Fibroblast of skin of left quadriceps (primary cell): ENCODE measurements at regions not wholly inside any gene's neighbourhood (a gene's known extent, or its start where the extent isn't known, plus 50 kb on each side); places are given as distances from the start of the nearest gene placed in this dataset.
A peak's percentile ranks its signal among the peaks of the same experiment; 100 is the strongest.
"Not testable (repeated sequence)": the region's sequence is repeated elsewhere in the genome, so short reads cannot be mapped to it uniquely, and the experiment has no call there.

Source experiments
- DNase-seq, 2 experiments: peaks; one replicate each; pipeline ENCODE4 v3.0.0-alpha.2; 2013; ENCODE audit warnings: low read depth in 2 of 2

DNA sequence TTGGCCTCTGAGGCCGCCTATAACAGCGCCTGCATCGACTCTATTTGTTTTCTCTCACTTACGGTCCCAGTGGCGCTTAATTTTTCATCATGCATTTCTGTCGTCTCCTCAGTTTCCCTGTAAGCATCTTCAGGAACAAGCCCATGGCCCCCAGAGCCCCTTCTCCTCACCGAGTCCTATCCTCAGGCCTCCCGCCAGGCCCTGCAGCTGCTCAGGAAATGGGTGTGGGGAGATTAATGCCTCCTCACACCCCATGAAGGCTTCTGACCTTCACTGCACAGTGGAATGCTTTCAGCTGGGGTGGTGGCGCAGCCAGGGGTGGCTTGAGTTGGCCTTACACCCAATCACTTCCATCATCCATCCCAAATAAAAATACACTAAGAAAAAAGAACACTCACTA, 260.4 kb downstream of the FAM43A start:
- no peak for DNase-seq

DNA sequence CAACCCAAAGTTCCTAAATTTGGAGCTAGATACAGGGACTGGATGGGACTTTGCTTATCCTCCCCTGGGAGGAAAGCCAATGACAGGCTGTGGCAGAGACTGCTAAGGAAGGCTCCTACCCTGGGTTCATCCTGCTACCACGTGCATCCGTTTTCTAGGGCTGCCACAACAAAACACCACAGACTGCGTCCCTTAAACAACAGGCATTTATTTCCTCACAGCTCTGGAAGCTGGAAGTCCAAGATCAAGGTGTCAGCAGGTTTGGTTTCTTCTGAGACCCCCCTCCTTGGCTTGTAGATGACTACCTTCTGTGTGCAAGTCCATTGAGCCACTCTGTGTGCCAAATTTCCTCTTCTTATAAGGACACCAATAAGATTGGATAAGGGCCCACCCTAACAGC, 263.9 kb downstream of the FAM43A start:
- no peak for DNase-seq

DNA sequence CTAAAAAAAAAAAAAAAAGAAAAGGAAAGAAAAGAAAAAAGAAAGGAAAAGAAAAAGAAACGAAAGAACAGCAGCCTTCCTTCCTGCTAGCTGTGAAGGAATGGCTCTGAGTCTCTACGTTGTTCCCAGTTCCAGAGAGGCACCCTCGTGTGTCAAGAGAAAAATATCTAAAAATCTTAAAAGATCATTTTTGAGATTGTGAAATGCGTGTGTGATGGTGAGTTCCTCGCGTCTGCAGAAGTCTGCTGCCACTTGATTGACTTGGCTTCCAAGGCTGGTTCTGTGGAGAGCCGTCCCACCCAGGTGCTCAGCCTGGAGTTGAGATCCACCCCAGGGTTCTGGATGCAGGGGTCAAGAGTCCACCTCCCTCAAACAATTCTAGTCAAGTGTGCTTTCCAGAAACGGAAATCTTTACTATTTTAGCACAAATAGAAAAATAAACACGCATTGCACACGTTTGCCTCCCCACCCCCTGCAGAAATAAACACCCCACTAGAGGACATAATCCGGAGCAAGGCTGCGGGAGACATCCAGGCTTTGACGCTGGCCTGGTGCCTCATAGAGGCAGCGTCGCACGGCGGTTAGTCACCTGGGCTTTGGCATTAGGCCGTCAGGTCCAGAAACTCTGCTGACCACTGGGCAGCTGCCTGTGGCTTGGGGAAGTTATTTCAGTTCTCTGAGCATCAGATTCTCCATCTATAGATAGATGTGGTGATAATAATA, 265.4 kb downstream of the FAM43A start:
- no peak for DNase-seq

DNA sequence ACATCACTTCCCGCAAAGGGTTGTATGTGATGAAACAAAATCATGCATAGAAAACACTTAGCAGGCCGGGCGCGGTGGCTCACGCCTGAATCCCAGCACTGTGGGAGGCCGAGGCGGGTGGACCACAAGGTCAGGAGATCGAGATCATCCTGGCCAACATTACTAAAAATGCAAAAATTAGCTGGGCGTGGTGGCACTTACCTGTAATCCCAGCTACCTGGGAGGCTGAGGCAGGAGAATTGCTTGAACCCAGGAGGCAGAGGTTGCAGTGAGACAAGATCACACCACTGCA, 265.9 kb downstream of the FAM43A start:
- DNase-seq = not testable (repeated sequence)

DNA sequence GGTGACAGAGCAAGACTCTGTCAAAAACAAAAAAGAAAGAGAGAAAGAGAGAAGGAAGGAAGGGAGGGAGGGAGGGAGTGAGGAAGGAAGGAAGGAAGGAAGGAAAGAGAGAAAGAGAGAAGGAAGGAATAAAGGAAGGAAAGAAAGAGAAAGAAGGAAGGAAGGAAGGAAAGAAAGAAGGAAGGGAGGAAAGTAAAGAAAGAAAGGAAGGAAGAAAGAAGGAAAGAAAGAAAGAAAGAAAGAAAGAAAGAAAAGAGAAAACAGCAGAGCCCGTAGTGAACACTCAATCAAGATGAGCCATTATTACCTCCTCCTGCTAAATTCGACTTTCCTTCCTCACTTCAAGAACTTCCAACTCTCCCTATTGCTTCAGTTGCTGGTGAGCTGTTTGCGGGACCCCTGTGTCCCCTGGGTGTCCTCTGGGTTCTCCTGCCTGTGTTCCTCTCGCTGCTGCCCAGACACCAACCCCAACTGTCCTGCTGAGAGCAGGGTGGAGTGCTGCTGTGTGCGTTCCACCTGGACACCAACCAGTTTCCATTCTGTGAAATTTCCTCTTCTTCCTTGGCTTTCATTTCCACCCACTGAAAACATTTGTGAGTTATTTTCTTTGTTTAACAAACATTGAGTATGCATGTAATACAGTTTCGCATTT, 266.4 kb downstream of the FAM43A start:
- DNase-seq = no peak

GRCh38 chr3:194952841-194953241, 267.2 kb downstream of the FAM43A start:
- no peak for DNase-seq

DNA sequence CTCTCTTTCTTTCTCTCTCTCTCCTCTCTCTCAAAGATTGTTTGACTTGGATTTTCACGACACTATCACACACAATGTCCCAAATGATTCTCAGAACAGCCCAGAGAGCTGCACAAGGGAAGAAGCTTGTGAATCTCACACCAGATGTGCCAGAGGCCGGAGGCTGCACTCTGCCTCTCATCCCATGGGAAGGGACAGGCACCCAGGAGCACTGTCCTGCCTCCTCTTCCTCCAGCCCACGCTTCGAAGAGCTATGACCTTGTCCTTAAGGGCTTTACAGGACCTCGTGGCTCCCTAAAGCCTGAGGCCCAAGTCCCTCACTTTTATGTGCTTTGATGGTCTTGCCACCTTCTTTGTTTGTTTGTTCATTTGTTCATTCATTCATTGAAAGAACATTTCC, 267.6 kb downstream of the FAM43A start:
- DNase-seq = no peak

DNA sequence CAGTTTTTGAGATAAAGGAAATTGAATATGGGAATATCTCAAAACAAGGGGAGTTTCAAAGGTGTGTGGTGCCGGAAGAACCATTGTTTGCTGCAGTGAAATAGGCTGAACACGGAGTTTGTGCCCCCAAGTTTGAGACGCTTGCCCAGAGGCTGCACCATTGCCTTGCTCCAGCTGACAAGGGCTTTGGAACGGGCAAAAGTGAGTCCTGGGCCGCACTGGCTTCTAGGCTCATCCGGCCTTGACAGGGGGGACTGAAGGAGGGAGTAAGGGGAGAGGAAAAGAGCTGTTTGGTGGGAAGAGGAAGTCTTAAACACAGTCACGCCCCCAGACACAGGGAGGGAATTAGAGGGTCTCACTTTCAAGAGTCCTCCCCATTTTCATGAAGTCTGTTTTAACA, 269.9 kb downstream of the FAM43A start:
- no peak for DNase-seq

DNA sequence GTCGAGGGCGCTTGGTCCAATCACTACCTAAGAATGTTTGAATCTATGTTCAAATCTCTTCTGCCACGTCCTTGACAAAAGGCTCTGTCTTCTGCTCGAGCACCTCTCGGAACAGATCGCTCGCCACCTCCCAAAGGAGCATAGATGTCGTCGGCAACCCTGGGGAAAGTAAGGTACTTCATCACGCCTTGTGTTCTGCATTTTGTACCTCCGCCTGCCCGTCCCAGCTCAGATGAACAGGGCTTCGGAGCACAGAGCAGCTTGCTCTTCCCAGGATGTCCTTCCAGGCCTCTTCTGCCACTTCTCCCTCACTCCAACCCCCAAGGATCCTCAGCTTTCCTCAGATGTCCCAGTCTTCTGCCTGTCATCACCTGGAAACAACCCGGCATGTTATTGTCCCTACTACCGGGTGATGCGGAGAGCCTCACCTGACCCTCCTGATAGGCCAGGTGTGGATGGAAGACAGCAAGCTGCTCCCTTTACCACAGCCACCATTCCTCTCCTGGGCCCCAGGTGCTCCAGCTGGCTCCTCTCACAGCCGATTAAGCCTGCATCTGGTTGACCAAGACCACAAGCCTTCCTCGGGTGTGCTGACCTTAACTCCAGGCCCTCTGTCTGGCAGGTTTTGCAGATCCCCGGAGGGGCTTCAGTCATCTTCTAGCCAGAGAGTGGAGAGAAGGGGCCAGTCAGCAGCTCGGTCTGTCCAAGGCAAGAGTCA, 270.5 kb downstream of the FAM43A start:
- no peak for DNase-seq

DNA sequence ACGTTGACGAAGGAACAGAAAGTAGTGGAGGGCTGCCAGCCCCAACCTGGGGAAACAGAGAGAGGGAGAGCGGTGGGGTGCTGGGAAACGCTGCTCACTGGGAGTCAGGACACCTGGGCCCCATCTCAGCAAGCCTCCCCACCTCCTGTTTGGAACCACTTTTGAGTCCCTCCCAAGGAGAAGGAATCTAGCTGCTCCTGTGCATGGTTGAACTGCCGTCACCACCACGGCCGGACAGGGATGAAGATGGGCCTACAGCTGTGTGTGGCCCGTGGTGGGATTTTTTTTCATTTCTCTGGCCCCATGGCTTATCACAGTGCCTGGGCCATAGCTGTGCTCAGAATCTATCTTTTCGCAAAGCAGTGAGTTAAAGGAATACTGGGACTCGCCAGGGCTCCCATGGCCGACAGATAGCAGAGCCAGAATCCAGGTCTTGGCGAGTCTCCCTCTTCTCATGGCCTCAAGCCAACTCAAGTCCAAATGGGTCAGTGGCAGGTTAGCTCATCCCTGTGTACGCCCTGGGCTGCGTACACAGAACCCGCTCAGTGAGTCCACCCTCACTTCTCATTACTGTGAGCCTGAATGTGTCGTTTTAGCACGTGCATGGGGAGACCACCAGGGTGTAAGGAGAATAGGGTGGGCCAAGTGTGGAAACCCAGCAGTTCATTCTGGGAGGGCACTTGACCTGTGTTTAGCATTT, 271.2 kb downstream of the FAM43A start:
- no peak for DNase-seq

- no peak for DNase-seq
Measured at GRCh38 chr3:194957743-194958240, 272.1 kb downstream of the FAM43A start.

GRCh38 chr3:194959217-194959616, 273.5 kb downstream of the FAM43A start:
- DNase-seq = no peak

DNA sequence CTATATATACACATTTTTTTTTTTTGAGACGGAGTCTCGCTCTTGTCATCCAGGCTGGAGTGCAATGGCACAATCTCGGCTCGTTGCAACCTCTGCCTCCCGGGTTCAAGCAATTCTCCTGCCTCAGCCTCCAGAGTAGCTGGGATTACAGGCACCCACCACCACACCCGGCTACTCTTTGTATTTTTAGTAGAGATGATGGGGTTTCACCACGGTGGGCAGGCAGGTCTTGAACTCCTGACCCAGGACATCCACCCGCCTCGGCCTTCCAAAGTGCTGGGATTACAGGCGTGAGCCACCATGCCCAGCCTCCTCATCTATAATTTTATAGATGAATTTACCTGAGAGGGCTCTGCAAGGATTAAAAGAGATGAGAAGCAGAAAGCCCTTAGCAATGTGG, 274.0 kb downstream of the FAM43A start:
- not testable (repeated sequence) for DNase-seq

- no peak for DNase-seq
Measured at GRCh38 chr3:194960446-194961032, 274.9 kb downstream of the FAM43A start.

GRCh38 chr3:194961149-194961548, 275.5 kb downstream of the FAM43A start:
- no peak for DNase-seq

DNA sequence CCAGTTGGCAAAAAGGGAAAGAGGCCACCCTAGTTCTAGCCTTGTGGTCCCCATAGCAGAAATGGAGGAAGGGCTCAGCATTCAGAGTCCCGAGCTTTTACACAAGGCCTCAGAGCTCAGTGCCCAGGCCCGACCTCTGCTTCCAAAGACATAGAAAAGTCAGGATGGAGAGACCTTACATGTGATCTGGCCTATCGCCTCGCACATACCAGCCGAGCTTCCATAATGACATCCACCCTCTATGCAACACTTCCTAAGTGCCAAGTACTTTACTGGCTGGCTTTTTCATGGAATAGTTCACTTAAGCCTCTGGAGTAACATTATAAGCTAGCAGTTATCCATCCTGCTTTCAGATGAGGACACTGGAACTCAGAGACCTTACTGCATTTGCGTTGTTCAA, 275.9 kb downstream of the FAM43A start:
- DNase-seq = no peak

GRCh38 chr3:194962056-194962455, 276.4 kb downstream of the FAM43A start:
- no peak for DNase-seq

DNA sequence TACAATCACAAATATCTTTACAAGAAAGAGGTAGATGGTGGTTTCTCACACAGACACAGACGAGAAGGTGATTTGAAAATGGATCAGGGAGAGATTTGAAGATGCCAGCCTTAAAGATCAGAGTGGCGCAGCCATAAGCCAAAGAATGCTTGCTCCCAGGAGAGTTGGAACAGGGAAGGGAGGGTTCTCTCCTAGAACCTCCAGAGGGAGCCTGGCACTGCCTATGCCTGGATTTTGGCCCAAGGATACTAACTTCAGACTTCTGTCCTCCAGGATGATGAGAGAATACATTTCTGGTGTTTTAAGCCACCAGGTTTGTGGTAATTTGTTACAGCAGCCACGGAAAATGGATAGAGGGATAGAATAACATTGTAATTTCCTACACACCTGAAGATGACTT, 279.1 kb downstream of the FAM43A start:
- no peak for DNase-seq

- peak in 1 of 2 experiments; percentile 10 for DNase-seq
Measured at GRCh38 chr3:194967151-194968117, 281.8 kb downstream of the FAM43A start.

GRCh38 chr3:194970066-194970465, 284.4 kb downstream of the FAM43A start:
- DNase-seq = no peak

- DNase-seq = no peak
Measured at GRCh38 chr3:194971009-194971408, 285.3 kb downstream of the FAM43A start.
